ENCODE measurements at regions not wholly inside any gene's neighbourhood (a gene's known extent, or its start where the extent isn't known, plus 50 kb on each side); places are given as distances from the start of the nearest gene placed in this dataset.

DNA sequence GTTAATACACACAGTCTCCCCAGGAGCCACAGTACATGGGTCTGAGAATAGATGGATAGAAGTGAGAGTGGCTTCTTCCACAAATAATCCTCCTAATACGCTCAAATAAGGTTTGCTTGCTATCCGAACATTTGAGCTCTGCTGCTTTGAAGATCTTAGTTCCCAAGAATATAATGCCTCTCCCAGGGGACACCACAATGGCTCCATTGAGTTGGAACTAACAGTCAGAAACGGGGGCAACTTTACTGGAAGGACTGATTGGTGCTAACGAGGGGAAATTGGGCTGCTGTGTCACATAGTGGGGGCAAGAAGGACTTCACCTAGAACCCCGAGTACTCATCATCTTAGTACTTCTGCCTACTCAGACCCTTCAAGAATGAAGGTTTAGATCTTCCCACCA, 66.2 kb downstream of the IGLL5 start:
- H3K9me3 ChIP-seq = no peaks in the 10 kb centered on the region
- no peak for ATAC-seq
- H3K36me3 ChIP-seq (ENCODE audit: low read depth) = no peaks in the 10 kb centered on the region
- H3K4me3 ChIP-seq = no peak overlapping the region
- no peaks in the 10 kb centered on the region for H3K4me1 ChIP-seq (ENCODE audit: low read depth)
- intact Hi-C loops (cut with DNase I, micrococcal nuclease) = no loop called here
- no peak for DNase-seq
- no peak for TF ChIP-seq CTCF (IDR thresholded peaks at IDR 0.05)

- Histone ChIP-seq H3K4me1 (ENCODE audit: low read depth) (no peaks in the 10 kb centered on the region), H3K9me3 (no peaks in the 10 kb centered on the region), H3K4me3 (no peak overlapping the region), H3K36me3 (ENCODE audit: low read depth) (no peaks in the 10 kb centered on the region)
- peak; percentile 43 for ATAC-seq
- peak; percentile 42 to 65 (median 56) for DNase-seq
- intact Hi-C loops (cut with DNase I, micrococcal nuclease) = loop anchor here in 1 of 2 donors (5.0 kb wide), 1 partner anchor 97 kb away; no protein-coding TSS in a partner anchor
- TF ChIP-seq CTCF (IDR thresholded peaks at IDR 0.05) = no peak
Measured at GRCh38 chr22:22954656-22955055, 67.0 kb downstream of the IGLL5 start.

- DNase-seq (no peak), ATAC-seq (no peak)
- TF ChIP-seq CTCF (IDR thresholded peaks at IDR 0.05) = no peak
- Histone ChIP-seq H3K36me3 (ENCODE audit: low read depth) (no peaks in the 10 kb centered on the region), H3K4me1 (ENCODE audit: low read depth) (no peaks in the 10 kb centered on the region), H3K4me3 (no peak overlapping the region), H3K9me3 (no peaks in the 10 kb centered on the region)
- intact Hi-C loops (cut with DNase I, micrococcal nuclease) = loop anchor here in 1 of 2 donors (5.0 kb wide), 1 partner anchor 98 kb away; no protein-coding TSS in a partner anchor
Measured at GRCh38 chr22:22955276-22955798, 67.7 kb downstream of the IGLL5 start.

- TF ChIP-seq CTCF (IDR thresholded peaks at IDR 0.05) = peak; percentile 55
- Histone ChIP-seq H3K9me3 (no peaks in the 10 kb centered on the region), H3K4me3 (no peak overlapping the region), H3K36me3 (ENCODE audit: low read depth) (no peaks in the 10 kb centered on the region), H3K4me1 (ENCODE audit: low read depth) (no peaks in the 10 kb centered on the region)
- DNase-seq (peak in 1 of 3 donors; percentile 77), ATAC-seq (peak; percentile 72)
- intact Hi-C loops (cut with DNase I, micrococcal nuclease) = loop anchor here in 1 of 2 donors (5.0 kb wide), 1 partner anchor 99 kb away; no protein-coding TSS in a partner anchor
Measured at GRCh38 chr22:22955866-22956535, 68.4 kb downstream of the IGLL5 start.

DNA sequence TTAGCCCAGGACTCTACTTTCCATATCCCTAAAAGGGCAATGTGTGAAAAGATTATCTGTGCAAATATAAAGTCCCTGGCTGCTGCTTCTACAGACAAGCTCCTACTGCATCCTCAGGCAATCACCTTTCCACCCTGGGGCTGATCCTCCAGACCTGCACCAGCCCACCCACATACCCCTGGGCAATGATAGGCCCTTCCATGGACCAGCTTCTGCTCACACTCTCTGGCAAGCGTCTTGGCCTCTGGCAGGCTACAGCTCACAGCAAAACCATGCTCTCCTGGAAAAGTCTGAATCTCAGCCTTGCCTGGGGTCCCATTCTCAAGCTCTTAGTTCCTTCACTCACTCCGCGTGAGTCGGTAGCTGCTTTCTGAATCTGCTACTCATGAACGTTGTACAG, 69.5 kb downstream of the IGLL5 start:
- no peak for TF ChIP-seq CTCF (IDR thresholded peaks at IDR 0.05)

More for the DNA sequence above, 69.5 kb downstream of the IGLL5 start:
- intact Hi-C loops (cut with DNase I, micrococcal nuclease) = loop anchor here in 1 of 2 donors (5.0 kb wide), 1 partner anchor 100 kb away; no protein-coding TSS in a partner anchor
- Histone ChIP-seq H3K4me3 (no peak overlapping the region), H3K4me1 (ENCODE audit: low read depth) (no peaks in the 10 kb centered on the region), H3K9me3 (no peaks in the 10 kb centered on the region), H3K36me3 (ENCODE audit: low read depth) (no peaks in the 10 kb centered on the region)
- ATAC-seq (no peak), DNase-seq (no peak)

Data from mucosa of descending colon (tissue), 3 donors.